GM23338 (cell line): ENCODE measurements at regions not wholly inside any gene's neighbourhood (a gene's known extent, or its start where the extent isn't known, plus 50 kb on each side); places are given as distances from the start of the nearest gene placed in this dataset.

Experiments
- ATAC-seq: fragments of 200-7000 bp; cut with Tn5 transposase; 3 replicates; pipeline ENCODE4 v1.9.1; 2020
- DNase-seq: peaks from one replicate; pipeline ENCODE4 v3.0.0-alpha.2; 2015; ENCODE audit warnings: low spot score
- H2AFZ ChIP-seq: fragments of 200-600 bp; sonication (generic); 2 replicates; pipeline ENCODE4 v1.8.0; 2016; ENCODE audit warnings: antibody characterized with exemption, mild to moderate bottlenecking, moderate library complexity
- H3F3A ChIP-seq: fragments of 200-600 bp; sonication (generic); replicated peaks from 2 replicates; pipeline ENCODE4 v1.8.0; 2017; ENCODE audit warnings: antibody characterized with exemption, mixed run types, low read depth
- H3K27ac ChIP-seq: fragments of 200-600 bp; sonication (generic); 2 replicates; pipeline ENCODE4 v1.6.1; 2016; ENCODE audit warnings: low read depth
- H3K27me3 ChIP-seq: fragments of 200-600 bp; sonication (generic); 2 replicates; pipeline ENCODE4 v1.8.0; 2016; ENCODE audit warnings: mild to moderate bottlenecking, mixed run types, moderate library complexity; ENCODE audit not compliant: insufficient read depth
- H3K36me3 ChIP-seq: fragments of 200-600 bp; sonication (generic); 2 replicates; pipeline ENCODE4 v1.8.0; 2016; ENCODE audit warnings: mild to moderate bottlenecking; ENCODE audit not compliant: insufficient read depth
- H3K4me1 ChIP-seq: fragments of 200-600 bp; sonication (generic); 2 replicates; pipeline ENCODE4 v1.8.0; 2016; ENCODE audit warnings: mild to moderate bottlenecking, moderate library complexity; ENCODE audit not compliant: insufficient read depth
- H3K4me2 ChIP-seq: fragments of 200-600 bp; sonication (generic); 2 replicates; pipeline ENCODE4 v1.7.1; 2017; ENCODE audit warnings: mixed run types
- H3K4me3 ChIP-seq: fragments of 200-600 bp; sonication (generic); 2 replicates; pipeline ENCODE4 v1.6.1; 2016; ENCODE audit warnings: mixed run types
- H3K79me2 ChIP-seq: fragments of 200-600 bp; sonication (generic); replicated peaks from 2 replicates; pipeline ENCODE4 v1.8.0; 2017; ENCODE audit warnings: mild to moderate bottlenecking; ENCODE audit not compliant: insufficient read depth
- H3K9me2 ChIP-seq: fragments of 200-600 bp; sonication (generic); 2 replicates; pipeline ENCODE4 v1.8.0; 2017; ENCODE audit not compliant: insufficient read depth
- H4K20me1 ChIP-seq: fragments of 200-600 bp; sonication (generic); replicated peaks from 2 replicates; pipeline ENCODE4 v1.8.0; 2017; ENCODE audit warnings: mild to moderate bottlenecking; ENCODE audit not compliant: insufficient read depth
- H3K27ac Mint-ChIP-seq: 2 replicates; pipeline ENCODE4 v1.8.0; 2020; ENCODE audit warnings: inconsistent platforms, mild to moderate bottlenecking, moderate library complexity, mixed read lengths
- H3K27me3 Mint-ChIP-seq: 3 replicates; pipeline ENCODE4 v1.8.0; 2022; ENCODE audit warnings: low read depth, mild to moderate bottlenecking, moderate library complexity, mixed read lengths, inconsistent platforms; ENCODE audit not compliant: insufficient read depth, poor library complexity
- H3K36me3 Mint-ChIP-seq: 3 replicates; pipeline ENCODE4 v1.8.0; 2021; ENCODE audit warnings: low read depth, mild to moderate bottlenecking, inconsistent platforms, moderate library complexity, mixed read lengths
- H3K4me1 Mint-ChIP-seq: 3 replicates; pipeline ENCODE4 v1.8.0; 2020; ENCODE audit warnings: mild to moderate bottlenecking, inconsistent platforms, mixed read lengths
- H3K4me3 Mint-ChIP-seq: 3 replicates; pipeline ENCODE4 v1.8.0; 2021; ENCODE audit warnings: moderate library complexity, mild to moderate bottlenecking, inconsistent platforms, mixed read lengths
- H3K9me3 Mint-ChIP-seq: 3 replicates; pipeline ENCODE4 v1.8.0; 2020; ENCODE audit warnings: moderate library complexity, mild to moderate bottlenecking, inconsistent platforms, mixed read lengths
- CREB1 ChIP-seq: fragments of 250-450 bp; sonication (Bioruptor Pico); IDR thresholded peaks from 2 replicates; pipeline ENCODE4 v1.5.0; 2020; ENCODE audit warnings: low read depth, mild to moderate bottlenecking, moderate library complexity
- EZH2phosphoT487 ChIP-seq: fragments of 200-600 bp; sonication (generic); IDR thresholded peaks from one replicate; pipeline ENCODE4 v1.8.1; 2018; ENCODE audit warnings: antibody characterized with exemption; ENCODE audit not compliant: unreplicated experiment
- JUNB ChIP-seq: IDR thresholded peaks from one replicate; pipeline ENCODE4 v1.6.1; 2016; ENCODE audit warnings: antibody characterized with exemption; ENCODE audit not compliant: unreplicated experiment
- NANOG ChIP-seq: IDR thresholded peaks from 2 replicates; pipeline ENCODE4 v1.6.1; 2016; ENCODE audit warnings: antibody characterized with exemption, borderline replicate concordance
- POLR2AphosphoS5 ChIP-seq: IDR thresholded peaks from 2 replicates; pipeline ENCODE4 v1.6.1; 2016; ENCODE audit warnings: antibody characterized with exemption, low read depth
- STAT1 ChIP-seq: IDR thresholded peaks from one replicate; pipeline ENCODE4 v1.6.1; 2016; ENCODE audit warnings: antibody characterized with exemption; ENCODE audit not compliant: unreplicated experiment
- ZNF114 ChIP-seq: fragments of 250-450 bp; sonication (Bioruptor Pico); IDR thresholded peaks from 2 replicates; pipeline ENCODE4 v1.5.0; 2020; ENCODE audit warnings: mild to moderate bottlenecking, moderate library complexity
- TF ChIP-seq, protein P1 (sequence below), 2 experiments: fragments of 200-600 bp in 1 of 2; sonication (generic) in 1 of 2; conservative IDR thresholded peaks; 2 replicates each; pipeline versions ENCODE4 v1.5.1 to v1.6.1; 2016 to 2017; ENCODE audit warnings: antibody characterized with exemption in 2 of 2, low read depth in 2 of 2, mild to moderate bottlenecking in 2 of 2, moderate library complexity in 1 of 2
- TF ChIP-seq, protein P2 (sequence below): fragments of 250-450 bp; sonication (Bioruptor Pico); IDR thresholded peaks from 2 replicates; pipeline ENCODE4 v1.5.0; 2020; ENCODE audit warnings: mild to moderate bottlenecking, moderate library complexity

DNA sequence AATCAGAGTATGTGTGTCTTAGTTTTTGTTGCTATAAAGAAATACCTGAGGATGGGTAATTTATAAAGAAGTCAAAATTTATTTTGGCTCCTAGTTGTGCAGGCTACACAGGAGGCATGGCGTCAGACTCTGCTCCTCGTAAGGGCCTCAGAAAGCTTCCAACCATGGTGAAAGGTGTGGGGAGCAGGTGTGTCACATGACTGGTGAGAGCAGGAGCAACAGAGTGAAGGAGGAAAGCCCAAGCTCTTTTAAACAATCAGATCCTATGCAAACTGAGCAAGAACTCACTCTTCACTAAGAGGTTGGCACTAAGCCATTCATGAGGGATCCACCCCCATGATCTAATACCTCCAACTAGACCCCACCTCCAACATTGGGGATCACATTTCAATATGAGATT, 1524.3 kb downstream of the HACE1 start:
- TF ChIP-seq STAT1 (no peak), JUNB (no peak), CREB1 (no peak), NANOG (no peak), ZNF114 (CRISPR knock-in tag) (no peak), EZH2phosphoT487 (no peak), POLR2AphosphoS5 (no peak)
- TF ChIP-seq, protein P1, sequence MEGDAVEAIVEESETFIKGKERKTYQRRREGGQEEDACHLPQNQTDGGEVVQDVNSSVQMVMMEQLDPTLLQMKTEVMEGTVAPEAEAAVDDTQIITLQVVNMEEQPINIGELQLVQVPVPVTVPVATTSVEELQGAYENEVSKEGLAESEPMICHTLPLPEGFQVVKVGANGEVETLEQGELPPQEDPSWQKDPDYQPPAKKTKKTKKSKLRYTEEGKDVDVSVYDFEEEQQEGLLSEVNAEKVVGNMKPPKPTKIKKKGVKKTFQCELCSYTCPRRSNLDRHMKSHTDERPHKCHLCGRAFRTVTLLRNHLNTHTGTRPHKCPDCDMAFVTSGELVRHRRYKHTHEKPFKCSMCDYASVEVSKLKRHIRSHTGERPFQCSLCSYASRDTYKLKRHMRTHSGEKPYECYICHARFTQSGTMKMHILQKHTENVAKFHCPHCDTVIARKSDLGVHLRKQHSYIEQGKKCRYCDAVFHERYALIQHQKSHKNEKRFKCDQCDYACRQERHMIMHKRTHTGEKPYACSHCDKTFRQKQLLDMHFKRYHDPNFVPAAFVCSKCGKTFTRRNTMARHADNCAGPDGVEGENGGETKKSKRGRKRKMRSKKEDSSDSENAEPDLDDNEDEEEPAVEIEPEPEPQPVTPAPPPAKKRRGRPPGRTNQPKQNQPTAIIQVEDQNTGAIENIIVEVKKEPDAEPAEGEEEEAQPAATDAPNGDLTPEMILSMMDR (conservative IDR thresholded peaks at IDR 0.05; ENCODE audit: low read depth in 2 of 2), result no peak
- TF ChIP-seq, protein P2, sequence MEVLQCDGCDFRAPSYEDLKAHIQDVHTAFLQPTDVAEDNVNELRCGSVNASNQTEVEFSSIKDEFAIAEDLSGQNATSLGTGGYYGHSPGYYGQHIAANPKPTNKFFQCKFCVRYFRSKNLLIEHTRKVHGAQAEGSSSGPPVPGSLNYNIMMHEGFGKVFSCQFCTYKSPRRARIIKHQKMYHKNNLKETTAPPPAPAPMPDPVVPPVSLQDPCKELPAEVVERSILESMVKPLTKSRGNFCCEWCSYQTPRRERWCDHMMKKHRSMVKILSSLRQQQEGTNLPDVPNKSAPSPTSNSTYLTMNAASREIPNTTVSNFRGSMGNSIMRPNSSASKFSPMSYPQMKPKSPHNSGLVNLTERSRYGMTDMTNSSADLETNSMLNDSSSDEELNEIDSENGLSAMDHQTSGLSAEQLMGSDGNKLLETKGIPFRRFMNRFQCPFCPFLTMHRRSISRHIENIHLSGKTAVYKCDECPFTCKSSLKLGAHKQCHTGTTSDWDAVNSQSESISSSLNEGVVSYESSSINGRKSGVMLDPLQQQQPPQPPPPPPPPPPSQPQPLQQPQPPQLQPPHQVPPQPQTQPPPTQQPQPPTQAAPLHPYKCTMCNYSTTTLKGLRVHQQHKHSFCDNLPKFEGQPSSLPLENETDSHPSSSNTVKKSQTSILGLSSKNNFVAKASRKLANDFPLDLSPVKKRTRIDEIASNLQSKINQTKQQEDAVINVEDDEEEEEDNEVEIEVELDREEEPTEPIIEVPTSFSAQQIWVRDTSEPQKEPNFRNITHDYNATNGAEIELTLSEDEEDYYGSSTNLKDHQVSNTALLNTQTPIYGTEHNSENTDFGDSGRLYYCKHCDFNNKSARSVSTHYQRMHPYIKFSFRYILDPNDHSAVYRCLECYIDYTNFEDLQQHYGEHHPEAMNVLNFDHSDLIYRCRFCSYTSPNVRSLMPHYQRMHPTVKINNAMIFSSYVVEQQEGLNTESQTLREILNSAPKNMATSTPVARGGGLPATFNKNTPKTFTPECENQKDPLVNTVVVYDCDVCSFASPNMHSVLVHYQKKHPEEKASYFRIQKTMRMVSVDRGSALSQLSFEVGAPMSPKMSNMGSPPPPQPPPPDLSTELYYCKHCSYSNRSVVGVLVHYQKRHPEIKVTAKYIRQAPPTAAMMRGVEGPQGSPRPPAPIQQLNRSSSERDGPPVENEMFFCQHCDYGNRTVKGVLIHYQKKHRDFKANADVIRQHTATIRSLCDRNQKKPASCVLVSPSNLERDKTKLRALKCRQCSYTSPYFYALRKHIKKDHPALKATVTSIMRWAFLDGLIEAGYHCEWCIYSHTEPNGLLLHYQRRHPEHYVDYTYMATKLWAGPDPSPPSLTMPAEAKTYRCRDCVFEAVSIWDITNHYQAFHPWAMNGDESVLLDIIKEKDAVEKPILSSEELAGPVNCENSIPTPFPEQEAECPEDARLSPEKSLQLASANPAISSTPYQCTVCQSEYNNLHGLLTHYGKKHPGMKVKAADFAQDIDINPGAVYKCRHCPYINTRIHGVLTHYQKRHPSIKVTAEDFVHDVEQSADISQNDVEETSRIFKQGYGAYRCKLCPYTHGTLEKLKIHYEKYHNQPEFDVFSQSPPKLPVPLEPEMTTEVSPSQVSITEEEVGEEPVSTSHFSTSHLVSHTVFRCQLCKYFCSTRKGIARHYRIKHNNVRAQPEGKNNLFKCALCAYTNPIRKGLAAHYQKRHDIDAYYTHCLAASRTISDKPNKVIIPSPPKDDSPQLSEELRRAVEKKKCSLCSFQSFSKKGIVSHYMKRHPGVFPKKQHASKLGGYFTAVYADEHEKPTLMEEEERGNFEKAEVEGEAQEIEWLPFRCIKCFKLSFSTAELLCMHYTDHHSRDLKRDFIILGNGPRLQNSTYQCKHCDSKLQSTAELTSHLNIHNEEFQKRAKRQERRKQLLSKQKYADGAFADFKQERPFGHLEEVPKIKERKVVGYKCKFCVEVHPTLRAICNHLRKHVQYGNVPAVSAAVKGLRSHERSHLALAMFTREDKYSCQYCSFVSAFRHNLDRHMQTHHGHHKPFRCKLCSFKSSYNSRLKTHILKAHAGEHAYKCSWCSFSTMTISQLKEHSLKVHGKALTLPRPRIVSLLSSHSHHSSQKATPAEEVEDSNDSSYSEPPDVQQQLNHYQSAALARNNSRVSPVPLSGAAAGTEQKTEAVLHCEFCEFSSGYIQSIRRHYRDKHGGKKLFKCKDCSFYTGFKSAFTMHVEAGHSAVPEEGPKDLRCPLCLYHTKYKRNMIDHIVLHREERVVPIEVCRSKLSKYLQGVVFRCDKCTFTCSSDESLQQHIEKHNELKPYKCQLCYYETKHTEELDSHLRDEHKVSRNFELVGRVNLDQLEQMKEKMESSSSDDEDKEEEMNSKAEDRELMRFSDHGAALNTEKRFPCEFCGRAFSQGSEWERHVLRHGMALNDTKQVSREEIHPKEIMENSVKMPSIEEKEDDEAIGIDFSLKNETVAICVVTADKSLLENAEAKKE, result no peak
- Histone ChIP-seq H4K20me1 (no peaks in the 10 kb centered on the region), H3K27me3 (no peaks in the 10 kb centered on the region), H2AFZ (no peak overlapping the region), H3K79me2 (no peaks in the 10 kb centered on the region), H3K36me3 (no peaks in the 10 kb centered on the region), H3K4me1 (no peaks in the 10 kb centered on the region), H3K4me2 (no peak overlapping the region), H3K9me2 (no peaks in the 10 kb centered on the region), H3F3A (no peaks in the 10 kb centered on the region), H3K27ac (no peak overlapping the region), H3K4me3 (no peak overlapping the region)
- no peaks in the 10 kb centered on the region for H3K36me3 Mint-ChIP-seq
- no peaks in the 10 kb centered on the region for H3K9me3 Mint-ChIP-seq
- no peaks in the 10 kb centered on the region for H3K27me3 Mint-ChIP-seq
- DNase-seq, result peak; percentile 10
- H3K27ac Mint-ChIP-seq, result no peak overlapping the region
- no peak overlapping the region for H3K4me3 Mint-ChIP-seq
- no peaks in the 10 kb centered on the region; the same call in 2 of the 3 replicates for H3K4me1 Mint-ChIP-seq
- ATAC-seq, result no peak
